SJCRH30 (cell line): ENCODE measurements at regions not wholly inside any gene's neighbourhood (a gene's known extent, or its start where the extent isn't known, plus 50 kb on each side); places are given as distances from the start of the nearest gene placed in this dataset.
A peak's percentile ranks its signal among the peaks of the same experiment; 100 is the strongest.
"Not testable (repeated sequence)": the region's sequence is repeated elsewhere in the genome, so short reads cannot be mapped to it uniquely, and the experiment has no call there.

ENCODE experiments used
- DNase-seq, 2 experiments: peaks; one replicate each; pipeline ENCODE4 v3.0.0-alpha.2; 2015 to 2020
- H3K27ac ChIP-seq: fragments of 250-450 bp; sonication (Bioruptor Pico); 2 replicates; pipeline ENCODE4 v1.5.1; 2020; ENCODE audit warnings: mild to moderate bottlenecking, moderate library complexity
- H3K27me3 ChIP-seq: fragments of 250-450 bp; sonication (Bioruptor Pico); 2 replicates; pipeline ENCODE4 v1.5.1; 2020; ENCODE audit warnings: mild to moderate bottlenecking, moderate library complexity
- H3K36me3 ChIP-seq: fragments of 250-450 bp; sonication (Bioruptor Pico); 2 replicates; pipeline ENCODE4 v1.5.1; 2020; ENCODE audit warnings: mild to moderate bottlenecking, moderate library complexity
- H3K4me1 ChIP-seq: fragments of 250-450 bp; sonication (Bioruptor Pico); 2 replicates; pipeline ENCODE4 v1.5.1; 2020; ENCODE audit warnings: mild to moderate bottlenecking, moderate library complexity
- H3K4me3 ChIP-seq: fragments of 250-450 bp; sonication (Bioruptor Pico); 2 replicates; pipeline ENCODE4 v1.5.1; 2020; ENCODE audit warnings: mild to moderate bottlenecking, moderate library complexity
- H3K9me3 ChIP-seq: fragments of 250-450 bp; sonication (Bioruptor Pico); replicated peaks from 2 replicates; pipeline ENCODE4 v1.5.1; 2020; ENCODE audit warnings: mild to moderate bottlenecking, moderate library complexity

DNA sequence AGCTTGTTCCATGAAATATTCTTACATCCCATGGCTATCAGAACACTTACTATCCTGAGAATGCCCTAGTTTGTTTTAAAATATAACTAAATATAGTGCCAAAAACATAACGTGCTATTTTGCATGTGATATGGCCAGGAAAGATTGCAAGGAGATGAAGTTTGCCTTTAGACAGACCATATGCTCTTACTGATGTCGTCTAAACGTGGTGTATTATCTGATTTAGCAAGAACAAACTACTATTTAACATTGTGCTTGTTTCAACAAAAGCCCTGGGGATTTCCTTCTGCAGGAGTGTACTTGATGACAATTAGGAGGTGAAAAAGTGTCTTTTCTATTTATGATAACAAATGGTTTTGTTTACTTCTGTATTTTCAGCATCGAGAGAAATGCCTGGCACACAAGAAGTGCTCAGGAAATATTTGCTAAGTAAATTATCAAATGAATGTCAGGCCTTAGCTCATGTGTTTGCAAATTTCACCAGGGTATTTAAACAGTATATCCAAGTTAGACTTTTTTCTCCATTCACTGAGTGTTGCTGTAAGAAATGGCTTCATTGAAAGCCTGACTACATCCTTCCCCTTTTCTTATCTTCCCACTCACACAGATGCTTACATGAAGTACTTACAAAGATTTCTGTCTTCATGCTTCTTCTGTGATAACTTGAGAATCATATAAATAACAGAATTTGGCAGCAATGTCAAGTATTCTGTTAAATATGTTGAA, 1033.6 kb downstream of the CDH8 start:
- DNase-seq: no peak
- Histone ChIP-seq H3K36me3 (no peaks in the 10 kb centered on the region), H3K4me3 (no peak overlapping the region), H3K27ac (no peak overlapping the region), H3K9me3 (no peaks in the 10 kb centered on the region), H3K27me3 (peaks cover 4% of the 10 kb centered on the region; the same call in 1 of the 2 replicates), H3K4me1 (no peaks in the 10 kb centered on the region)

DNA sequence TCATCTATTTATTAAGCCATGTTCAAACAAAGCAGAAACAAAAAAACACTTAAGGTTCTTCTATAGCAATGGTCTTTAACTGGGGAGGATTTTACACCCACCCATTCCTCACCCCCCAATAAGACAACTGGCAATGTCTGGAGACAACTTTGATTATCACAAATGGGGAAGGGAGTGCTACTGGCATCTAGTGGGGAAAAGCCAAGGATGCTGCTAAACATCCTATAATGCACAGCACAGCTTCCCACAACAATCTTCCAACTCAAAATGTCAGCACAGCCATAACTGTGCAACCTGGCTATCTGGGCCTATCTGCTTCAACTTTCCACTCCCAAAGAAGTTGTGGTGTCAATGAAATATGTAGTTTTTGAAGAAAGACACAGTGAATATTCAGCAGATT, 1044.4 kb downstream of the CDH8 start:
- H3K27me3 ChIP-seq: no peaks in the 10 kb centered on the region

DNA sequence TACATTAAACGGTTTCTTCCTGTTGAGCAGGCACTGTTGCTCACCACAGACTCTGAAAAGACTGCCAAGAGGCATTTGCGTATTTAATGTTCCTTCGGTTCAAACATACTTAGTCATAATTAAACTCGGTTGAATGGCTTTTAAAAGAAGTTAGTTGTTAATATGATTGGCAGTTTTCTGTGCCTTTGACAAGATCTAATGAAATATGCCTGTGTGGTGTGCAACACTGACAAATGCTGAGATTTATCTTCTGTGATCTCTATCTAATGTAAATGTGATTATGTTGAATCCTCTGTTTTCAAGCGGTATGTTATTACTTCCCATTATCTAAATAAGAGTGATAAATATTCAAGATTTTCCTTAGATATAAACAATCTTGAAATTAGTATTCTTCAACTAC, 1046.6 kb downstream of the CDH8 start:
- Histone ChIP-seq H3K4me3 (no peak overlapping the region), H3K9me3 (no peaks in the 10 kb centered on the region), H3K27ac (no peak overlapping the region), H3K27me3 (no peaks in the 10 kb centered on the region), H3K4me1 (no peaks in the 10 kb centered on the region), H3K36me3 (no peaks in the 10 kb centered on the region)
- no peak for DNase-seq

More for the DNA sequence above, 1044.4 kb downstream of the CDH8 start:
- DNase-seq: no peak
- Histone ChIP-seq H3K36me3 (no peaks in the 10 kb centered on the region), H3K9me3 (no peaks in the 10 kb centered on the region), H3K4me1 (no peaks in the 10 kb centered on the region), H3K27ac (no peak overlapping the region), H3K4me3 (no peak overlapping the region)

DNA sequence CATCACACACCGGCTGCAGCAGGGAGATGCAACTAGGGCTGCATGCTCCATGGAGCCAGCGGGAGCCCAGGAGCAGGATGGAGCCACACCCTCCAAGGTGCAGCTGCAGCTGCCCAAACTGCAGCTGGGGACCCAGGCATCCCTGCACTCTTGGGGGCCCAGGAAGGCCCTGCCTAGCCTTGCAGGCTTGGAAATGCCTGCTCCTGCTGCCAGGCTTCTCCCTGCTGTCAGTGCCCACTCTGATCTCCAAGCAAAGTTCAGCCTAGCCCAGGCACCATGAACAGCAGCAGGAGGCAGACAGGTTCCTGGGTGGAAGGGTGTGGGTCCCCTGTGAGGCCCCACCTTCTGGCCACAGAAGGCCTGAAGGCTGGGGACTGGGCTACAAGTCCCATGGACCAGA, 1057.1 kb downstream of the CDH8 start:
- H3K27me3 ChIP-seq: 0 out of 2 replicates have a peak, but pooled peaks cover 2% of the 10 kb centered on the region

DNA sequence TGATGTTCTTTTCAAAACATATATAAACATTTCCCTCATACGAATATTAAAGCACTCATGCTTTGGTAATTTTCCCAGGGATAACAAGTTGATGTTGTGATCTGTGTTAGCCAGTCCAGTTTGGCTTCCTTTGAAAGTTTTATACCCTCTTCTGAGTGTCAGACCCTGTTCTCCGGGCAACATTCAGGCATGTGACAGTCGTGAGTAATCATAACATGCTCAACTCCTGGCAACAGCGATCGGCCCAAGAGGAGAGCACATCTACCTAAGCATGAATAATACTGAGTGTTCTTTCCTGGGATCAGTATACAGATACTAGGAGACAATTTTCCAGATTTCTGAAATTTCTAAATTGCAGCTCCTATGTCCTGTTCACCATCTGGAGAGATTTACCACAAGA, 1086.4 kb downstream of the CDH8 start:
- no peaks in the 10 kb centered on the region for H3K9me3 ChIP-seq
- no peaks in the 10 kb centered on the region for H3K27me3 ChIP-seq
- H3K36me3 ChIP-seq: no peaks in the 10 kb centered on the region
- H3K4me1 ChIP-seq: no peaks in the 10 kb centered on the region
- no peak overlapping the region for H3K4me3 ChIP-seq
- DNase-seq: no peak
- no peak overlapping the region for H3K27ac ChIP-seq

More for the DNA sequence above, 1057.1 kb downstream of the CDH8 start:
- Histone ChIP-seq H3K36me3 (no peaks in the 10 kb centered on the region), H3K4me1 (no peaks in the 10 kb centered on the region), H3K9me3 (no peaks in the 10 kb centered on the region), H3K4me3 (no peak overlapping the region), H3K27ac (no peak overlapping the region)
- DNase-seq: no peak

DNA sequence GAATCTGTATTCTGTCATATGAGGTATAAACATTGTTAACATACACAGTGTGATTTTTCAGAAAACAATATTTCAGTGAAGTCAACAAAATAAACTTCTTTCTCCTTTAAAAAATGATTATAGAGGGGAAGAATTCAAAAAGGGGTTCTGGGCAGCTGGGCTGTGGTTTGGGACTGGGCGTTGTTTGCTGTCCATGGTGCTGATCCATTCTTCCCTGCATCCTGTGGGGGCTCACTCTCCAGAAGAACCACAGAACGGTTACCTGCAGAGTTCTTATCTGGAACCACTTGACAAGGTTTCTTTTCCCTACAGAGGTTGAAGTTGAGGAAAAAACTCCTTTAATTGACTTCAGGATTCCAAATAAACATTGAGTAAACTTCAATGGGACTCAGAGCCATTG, 1091.0 kb downstream of the CDH8 start:
- H3K36me3 ChIP-seq: no peaks in the 10 kb centered on the region
- no peaks in the 10 kb centered on the region for H3K9me3 ChIP-seq
- peak; percentile 36 to 75 for DNase-seq
- H3K27ac ChIP-seq: no peak overlapping the region
- no peaks in the 10 kb centered on the region for H3K4me1 ChIP-seq
- H3K27me3 ChIP-seq: no peaks in the 10 kb centered on the region
- H3K4me3 ChIP-seq: no peak overlapping the region

DNA sequence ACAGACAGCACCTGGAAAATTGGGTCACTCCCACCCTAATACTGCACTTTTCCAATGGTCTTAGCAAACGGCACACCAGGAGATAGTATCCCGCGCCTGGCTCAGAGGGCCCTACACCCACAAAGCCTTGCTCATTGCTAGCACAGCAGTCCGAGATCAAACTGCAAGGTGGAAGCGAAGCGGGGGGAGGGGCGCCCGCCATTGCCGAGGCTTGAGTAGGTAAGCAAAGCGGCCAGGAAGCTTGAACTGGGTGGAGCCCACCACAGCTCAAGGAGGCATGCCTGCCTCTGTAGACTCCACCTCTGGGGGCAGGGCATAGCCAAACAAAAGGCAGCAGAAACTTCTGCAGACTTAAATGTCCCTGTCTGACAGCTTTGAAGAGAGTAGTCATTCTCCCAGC, 1100.0 kb downstream of the CDH8 start:
- not testable (repeated sequence) for H3K9me3 ChIP-seq, H3K27me3 ChIP-seq, H3K36me3 ChIP-seq, H3K4me1 ChIP-seq, H3K27ac ChIP-seq, H3K4me3 ChIP-seq, DNase-seq

DNA sequence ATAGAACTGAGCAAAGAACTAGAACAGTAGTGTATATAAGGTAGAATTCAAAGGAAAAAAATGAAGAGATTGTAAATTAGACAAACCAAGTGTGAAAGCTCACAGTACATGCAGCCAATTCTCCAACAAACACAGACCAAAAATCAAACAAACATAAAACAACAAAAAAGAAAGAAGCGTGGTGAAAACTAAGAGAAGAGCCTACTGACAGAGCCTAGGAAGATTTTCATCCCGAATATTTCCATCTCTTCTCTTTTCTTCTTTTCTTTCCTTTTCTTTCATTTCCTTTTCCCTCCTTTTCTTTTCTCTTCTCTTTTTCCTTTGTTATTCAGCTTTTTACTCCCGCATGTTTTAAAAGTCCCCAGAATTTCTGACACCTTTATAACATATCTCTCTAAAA, 1103.6 kb downstream of the CDH8 start:
- H3K27ac ChIP-seq: no peak overlapping the region
- H3K27me3 ChIP-seq: no peaks in the 10 kb centered on the region
- H3K36me3 ChIP-seq: no peaks in the 10 kb centered on the region
- no peaks in the 10 kb centered on the region for H3K4me1 ChIP-seq
- no peak for DNase-seq
- H3K9me3 ChIP-seq: no peaks in the 10 kb centered on the region
- H3K4me3 ChIP-seq: no peak overlapping the region

DNA sequence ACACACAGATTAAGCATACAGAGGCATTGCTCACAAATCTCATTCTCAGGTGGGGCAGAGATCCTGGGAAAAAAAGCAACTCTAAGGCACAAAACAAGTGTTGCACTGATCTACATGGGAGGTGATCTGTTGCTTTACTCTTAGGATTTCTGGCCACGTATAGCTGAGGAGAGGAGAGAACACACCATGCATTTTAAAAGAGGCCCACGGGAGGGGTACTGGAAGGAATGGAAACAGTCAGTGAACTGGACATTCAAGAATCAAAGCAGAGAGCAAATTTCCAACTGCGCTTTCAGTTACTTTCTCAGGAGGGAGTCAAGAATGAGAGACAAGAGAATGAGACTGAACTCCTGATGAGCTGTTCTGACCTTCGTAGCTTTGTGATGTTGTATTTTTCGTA, 1105.9 kb downstream of the CDH8 start:
- H3K4me3 ChIP-seq: no peak overlapping the region
- H3K27ac ChIP-seq: no peak overlapping the region
- H3K9me3 ChIP-seq: no peaks in the 10 kb centered on the region
- no peaks in the 10 kb centered on the region for H3K27me3 ChIP-seq
- DNase-seq: no peak
- no peaks in the 10 kb centered on the region for H3K4me1 ChIP-seq
- H3K36me3 ChIP-seq: no peaks in the 10 kb centered on the region

DNA sequence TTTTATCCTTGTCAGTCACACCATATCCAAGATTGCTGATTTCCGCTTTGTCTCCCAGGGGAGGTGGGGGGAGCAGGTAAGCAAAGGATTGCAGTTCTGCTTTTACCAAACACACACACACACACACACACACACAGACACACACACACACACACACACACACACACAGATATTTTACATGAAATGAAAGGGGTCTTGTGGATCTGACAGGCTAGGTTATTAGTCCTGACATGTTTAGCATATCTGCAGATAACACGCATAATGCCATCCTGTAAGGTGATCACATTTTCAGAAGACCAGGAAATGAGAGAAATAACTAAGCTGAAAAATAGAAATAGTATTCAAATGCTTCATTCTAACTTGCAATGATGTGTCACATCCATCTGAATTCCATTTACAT, 1113.3 kb downstream of the CDH8 start:
- no peak for DNase-seq
- H3K36me3 ChIP-seq: no peaks in the 10 kb centered on the region
- H3K27me3 ChIP-seq: no peaks in the 10 kb centered on the region
- no peaks in the 10 kb centered on the region for H3K4me1 ChIP-seq
- no peaks in the 10 kb centered on the region for H3K9me3 ChIP-seq
- no peak overlapping the region for H3K4me3 ChIP-seq
- no peak overlapping the region for H3K27ac ChIP-seq

DNA sequence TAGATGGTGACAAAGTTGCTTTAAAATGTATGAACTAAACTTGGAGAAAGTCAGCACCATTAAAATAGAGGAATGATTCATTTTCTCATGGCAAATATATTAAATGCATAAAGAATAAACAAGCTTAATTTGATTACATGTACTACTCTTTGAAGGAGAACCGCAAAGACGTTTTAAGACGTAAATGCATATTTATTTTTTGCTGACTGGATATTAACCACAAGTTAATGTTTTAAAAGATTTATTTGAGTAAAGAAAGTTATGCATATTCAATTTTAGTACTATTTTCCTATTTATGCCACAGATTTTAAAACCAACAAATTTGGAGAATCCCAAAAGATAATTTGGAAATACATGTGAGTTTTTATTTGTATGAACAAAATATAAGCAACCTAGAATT, 1121.9 kb downstream of the CDH8 start:
- Histone ChIP-seq H3K4me1 (no peaks in the 10 kb centered on the region), H3K36me3 (no peaks in the 10 kb centered on the region), H3K9me3 (no peaks in the 10 kb centered on the region), H3K4me3 (no peak overlapping the region), H3K27me3 (peaks cover 2% of the 10 kb centered on the region; the same call in 1 of the 2 replicates), H3K27ac (no peak overlapping the region)
- DNase-seq: no peak

DNA sequence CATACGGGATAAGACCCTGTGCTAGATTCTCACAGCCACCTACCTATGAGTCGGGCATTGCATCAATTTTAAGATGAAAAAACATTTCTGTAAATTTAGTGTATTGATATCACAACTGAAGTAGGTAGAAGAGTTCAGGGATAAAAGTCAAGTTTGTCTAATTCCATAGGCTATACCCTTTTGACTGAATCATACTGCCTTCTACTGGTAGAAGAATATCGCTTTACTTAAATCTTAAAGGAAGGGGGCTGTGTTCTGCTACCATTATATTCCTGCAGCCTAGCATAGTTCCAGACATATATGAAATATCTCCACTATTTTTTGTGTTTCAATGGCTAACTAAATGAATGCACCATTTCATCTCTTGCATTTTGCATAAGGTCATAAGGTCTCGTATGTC, 1128.6 kb downstream of the CDH8 start:
- no peaks in the 10 kb centered on the region for H3K27me3 ChIP-seq
- no peaks in the 10 kb centered on the region for H3K36me3 ChIP-seq
- no peaks in the 10 kb centered on the region for H3K4me1 ChIP-seq
- H3K27ac ChIP-seq: no peak overlapping the region
- DNase-seq: no peak
- H3K9me3 ChIP-seq: no peaks in the 10 kb centered on the region
- no peak overlapping the region for H3K4me3 ChIP-seq

DNA sequence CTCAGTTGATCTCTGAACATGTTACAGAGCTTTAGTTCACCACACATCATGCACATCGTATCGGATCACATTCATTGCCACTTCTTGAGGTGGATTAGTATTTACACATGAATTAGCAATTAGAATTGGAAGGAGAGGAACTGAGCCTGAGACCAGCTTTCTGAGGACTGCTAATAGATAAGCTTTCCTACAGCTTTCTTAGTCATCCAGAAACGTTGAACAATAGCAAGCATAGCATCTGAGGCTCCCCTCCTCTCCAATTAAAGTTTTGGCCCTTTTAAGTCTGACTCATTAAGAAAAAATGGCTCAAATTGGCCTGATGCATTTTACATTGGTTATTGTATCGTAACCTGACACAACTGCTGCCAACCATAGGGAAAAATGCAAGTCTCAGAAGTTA, 1130.4 kb downstream of the CDH8 start:
- H3K27ac ChIP-seq: no peak overlapping the region
- no peak for DNase-seq
- no peaks in the 10 kb centered on the region for H3K27me3 ChIP-seq
- no peaks in the 10 kb centered on the region for H3K4me1 ChIP-seq
- H3K9me3 ChIP-seq: no peaks in the 10 kb centered on the region
- no peaks in the 10 kb centered on the region for H3K36me3 ChIP-seq
- H3K4me3 ChIP-seq: no peak overlapping the region

DNA sequence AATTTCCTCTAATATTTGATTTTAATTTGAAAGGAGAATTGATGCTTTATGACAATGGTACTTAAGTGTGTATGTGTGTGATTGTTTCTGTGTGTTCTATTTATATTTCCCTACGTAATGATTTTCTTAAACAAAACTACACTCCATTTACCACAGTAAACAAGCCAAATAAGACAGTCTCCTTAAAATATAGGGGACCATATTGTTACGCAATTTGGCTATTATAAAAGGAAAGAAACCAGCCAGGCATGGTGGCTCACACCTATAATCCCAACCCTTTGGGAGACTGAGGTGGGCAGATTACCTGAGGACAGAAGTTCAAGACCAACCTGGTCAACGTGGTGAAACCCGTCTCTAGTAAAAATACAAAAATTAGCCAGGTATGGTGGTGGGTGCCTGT, 1134.1 kb downstream of the CDH8 start:
- Histone ChIP-seq H3K9me3 (no peaks in the 10 kb centered on the region), H3K36me3 (no peaks in the 10 kb centered on the region), H3K4me1 (no peaks in the 10 kb centered on the region), H3K27me3 (no peaks in the 10 kb centered on the region), H3K27ac (no peak overlapping the region), H3K4me3 (no peak overlapping the region)
- no peak for DNase-seq

DNA sequence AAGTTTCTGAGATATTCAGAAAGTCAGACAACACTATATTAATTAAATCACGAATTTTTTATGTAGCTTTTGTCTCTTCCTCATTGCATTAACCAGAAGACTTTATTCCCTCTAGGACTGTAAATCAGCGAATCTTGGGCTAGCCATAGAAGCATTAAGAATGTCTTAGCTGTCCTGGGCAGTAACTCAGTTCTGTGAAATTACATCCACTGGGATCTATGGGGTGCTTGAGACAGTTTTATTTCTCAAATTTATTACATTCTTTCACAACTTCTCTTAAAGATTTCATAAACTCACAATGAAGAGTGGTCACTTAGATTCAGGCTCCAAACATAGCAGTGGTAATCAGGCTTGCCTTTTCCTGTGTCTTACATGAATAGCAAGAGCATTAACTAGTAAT, 1153.4 kb downstream of the CDH8 start:
- H3K4me3 ChIP-seq: no peak overlapping the region
- H3K36me3 ChIP-seq: no peaks in the 10 kb centered on the region
- no peak overlapping the region for H3K27ac ChIP-seq
- no peaks in the 10 kb centered on the region for H3K27me3 ChIP-seq
- DNase-seq: no peak
- no peaks in the 10 kb centered on the region for H3K4me1 ChIP-seq
- H3K9me3 ChIP-seq: no peaks in the 10 kb centered on the region

DNA sequence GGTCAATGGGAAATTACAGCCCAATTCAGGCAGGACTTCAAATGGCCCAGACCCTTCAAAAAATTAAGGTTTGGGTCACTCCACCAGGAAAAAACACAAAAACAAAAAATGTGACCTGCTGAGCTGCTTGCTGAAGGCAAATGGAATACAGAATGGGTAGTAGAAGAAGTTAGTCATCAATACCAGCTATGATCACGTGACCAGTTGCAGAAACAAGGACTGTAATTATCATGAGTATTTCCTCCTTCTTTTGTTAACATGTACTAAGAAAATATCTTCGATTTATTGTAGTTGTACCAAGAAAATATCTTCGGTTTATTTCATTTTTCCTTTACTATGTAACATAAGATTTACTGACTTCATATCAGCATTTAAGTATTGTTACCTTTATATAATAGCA, 1183.6 kb downstream of the CDH8 start:
- H3K9me3 ChIP-seq: no peaks in the 10 kb centered on the region
- no peak for DNase-seq
- no peaks in the 10 kb centered on the region for H3K27me3 ChIP-seq
- no peaks in the 10 kb centered on the region for H3K4me1 ChIP-seq
- H3K4me3 ChIP-seq: no peak overlapping the region
- H3K36me3 ChIP-seq: no peaks in the 10 kb centered on the region
- no peak overlapping the region for H3K27ac ChIP-seq
